NOMO-1 (cell line): ENCODE measurements at regions not wholly inside any gene's neighbourhood (a gene's known extent, or its start where the extent isn't known, plus 50 kb on each side); places are given as distances from the start of the nearest gene placed in this dataset.

ENCODE experiments used
- DNase-seq, 2 experiments: peaks; one replicate each; lab custom pipeline; 2025; ENCODE audit not compliant: unreplicated experiment in 2 of 2; lab: John Stamatoyannopoulos, UW

DNA sequence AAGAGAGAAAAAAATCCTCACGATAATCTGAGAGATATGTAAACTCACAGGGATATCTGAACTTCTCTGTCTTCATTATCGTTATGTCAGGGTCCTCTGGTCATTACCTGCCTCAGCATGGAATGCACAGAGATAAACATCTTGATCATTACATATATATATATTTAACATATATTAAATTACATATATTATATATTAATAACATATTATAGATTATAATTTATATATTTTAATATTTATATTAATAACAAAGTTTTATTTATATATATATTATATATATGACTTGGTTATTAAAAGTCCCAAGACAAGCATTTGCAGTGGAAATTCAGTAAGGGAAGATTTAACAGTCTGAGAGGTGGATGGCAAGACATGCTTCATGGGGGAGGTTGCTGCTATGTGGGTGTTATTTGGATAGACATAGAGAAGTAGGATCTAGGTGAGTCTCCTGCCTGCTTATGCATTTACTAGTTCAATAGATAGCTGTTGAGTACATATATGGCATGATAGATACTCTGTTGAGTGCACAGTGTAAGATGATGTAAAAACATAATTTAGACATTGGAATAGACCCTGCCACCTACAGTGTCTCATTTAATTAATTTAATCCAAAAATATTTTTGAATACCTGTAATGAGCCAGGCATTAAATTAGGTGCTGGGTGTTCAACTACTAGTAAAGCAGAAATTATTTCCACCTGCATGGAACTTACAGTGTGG lies 255.2 kb downstream of the RAD51AP2 start:
- no peak for DNase-seq

DNA sequence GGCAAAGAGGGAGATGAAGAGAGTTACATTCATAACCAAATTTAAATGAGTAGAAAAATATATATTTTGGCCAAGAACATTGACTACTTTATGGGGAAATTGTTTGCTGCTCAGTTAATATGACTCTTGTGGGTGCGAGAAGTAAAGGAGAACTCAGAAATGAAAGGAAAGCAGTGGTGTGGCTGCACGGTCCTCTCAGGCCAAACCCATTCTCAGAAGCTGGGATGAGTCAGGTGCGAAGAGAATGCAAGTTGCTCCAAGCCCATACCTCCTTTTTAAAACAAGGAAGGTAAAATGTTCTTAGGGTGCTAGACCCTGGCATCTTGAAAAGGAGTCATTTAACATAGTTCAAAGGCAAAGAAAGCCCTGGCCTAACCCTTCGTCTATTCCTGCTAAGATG lies 258.6 kb downstream of the RAD51AP2 start:
- DNase-seq = no peak

DNA sequence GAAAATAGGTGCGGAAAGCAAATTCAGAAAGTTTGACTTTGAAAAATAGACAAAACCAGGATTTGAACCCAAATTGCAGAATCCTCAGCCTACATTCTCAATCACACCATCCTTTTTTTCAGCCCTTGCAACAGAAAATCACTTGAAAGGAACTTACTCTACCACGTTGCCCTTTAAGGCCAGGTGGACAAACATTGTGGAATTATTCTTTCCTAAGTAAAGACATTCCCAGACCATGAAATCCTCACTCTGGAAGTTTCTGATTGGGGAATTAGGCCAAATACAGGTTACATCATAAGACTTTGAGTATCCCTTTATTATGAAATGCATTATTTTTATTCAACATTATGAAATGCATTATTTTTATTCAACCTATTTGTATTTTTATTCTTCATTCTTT lies 259.4 kb downstream of the RAD51AP2 start:
- DNase-seq = no peak

DNA sequence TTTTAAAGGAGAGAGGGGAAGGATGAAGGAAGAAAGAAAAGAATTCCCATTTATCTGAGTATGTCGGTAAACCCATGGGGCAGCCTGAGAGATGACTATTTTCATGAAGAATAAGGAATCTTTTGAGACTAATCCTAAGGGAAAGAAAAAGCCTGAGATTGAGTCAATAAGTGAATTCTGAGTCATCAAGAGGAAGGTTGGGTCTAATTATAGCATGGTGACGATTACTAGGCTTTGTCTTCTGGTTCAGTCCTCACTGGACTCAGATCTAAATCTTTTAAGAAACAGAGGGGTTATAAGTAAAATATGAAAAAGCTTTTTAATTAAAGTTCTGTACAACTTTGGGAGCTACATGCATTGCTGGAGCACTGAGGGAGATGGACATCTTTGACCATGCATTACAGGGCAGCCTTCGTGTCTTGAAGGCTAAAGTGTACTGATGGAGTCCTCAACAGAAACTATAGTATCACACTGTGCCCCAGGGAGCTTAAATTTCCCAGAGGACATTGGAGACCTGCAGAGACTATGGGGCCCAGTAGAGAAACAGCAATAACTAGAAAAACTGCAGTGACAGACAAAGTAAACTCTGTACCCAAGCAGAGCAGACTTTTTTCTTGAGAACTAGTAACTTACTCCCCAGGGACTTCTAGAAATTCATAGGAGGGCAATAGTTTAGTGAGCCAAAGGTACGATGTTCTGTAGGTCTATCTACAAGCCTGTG lies 260.9 kb downstream of the RAD51AP2 start:
- no peak for DNase-seq

DNA sequence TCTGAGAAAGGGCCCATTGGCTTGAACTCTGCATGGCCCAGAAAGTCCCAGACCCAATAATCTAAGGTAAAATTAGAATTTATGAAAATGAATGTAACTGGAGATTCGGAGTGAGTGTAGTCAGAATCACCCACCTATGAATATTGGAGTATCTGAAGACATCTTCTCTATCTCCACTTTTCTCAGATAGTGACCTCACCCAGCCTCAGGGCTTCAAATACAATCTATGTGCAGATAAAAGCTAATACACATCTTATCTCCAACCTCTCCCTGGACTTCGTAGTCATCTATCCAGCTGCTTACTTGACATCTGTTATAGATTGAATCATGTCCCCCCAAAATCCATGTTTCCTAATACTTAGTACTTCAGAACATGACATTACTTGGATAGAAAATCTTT lies 263.2 kb downstream of the RAD51AP2 start:
- DNase-seq = no peak

DNA sequence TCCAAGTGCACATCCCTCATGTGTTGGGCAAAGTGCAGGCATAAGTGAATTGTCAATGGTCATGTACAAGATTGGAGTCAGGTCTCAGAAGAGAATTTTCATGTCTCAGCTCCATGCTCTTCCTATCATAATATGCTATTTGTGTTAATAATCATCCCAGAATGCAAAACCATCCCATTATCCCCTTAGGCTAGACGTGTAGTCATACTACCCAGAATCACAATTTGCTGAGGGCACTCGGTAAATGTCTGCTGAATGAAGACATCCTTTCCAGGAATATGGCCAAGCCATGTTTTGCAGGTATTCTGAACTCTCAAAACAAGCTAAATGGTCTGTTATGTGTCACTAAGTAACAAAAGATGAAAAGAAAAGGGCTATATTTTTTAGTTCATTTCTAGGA lies 263.8 kb downstream of the RAD51AP2 start:
- DNase-seq = no peak

DNA sequence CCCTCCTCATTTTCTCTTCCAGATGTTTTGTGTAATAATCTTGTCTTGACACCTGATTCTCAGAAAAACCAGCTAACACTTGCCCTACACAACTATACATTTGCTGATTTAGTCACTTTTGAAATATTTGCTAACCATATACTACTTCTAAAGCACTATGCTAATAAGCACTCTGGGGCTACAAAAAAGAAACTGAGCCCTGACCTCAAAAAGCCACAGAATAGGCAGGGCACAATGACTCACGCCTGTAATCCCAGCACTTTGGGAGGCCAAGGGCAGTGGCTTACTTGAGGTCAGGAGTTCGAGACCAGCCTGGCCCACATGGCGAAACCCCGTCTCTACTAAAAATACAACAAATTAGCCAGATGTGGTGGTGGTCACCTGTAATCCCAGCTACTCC lies 266.0 kb downstream of the RAD51AP2 start:
- DNase-seq = no peak

DNA sequence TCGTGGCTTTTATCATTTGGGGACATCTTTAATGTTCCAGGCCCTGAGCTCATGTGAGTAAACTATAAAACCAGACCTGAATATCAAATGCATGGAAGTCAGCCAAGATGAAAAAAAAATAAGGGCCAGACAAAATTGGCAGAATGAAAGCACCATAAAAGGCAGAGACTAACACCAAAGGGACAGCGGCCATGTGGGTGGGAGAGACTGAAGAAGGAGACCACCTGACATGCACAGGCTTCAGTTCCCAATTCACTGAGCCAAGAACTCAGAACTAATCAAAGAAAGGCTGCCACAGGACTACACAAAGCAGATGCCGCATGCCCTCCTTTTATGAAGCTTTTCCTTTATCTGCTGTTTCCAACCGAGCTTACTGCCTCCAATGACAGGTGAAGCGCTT lies 267.1 kb downstream of the RAD51AP2 start:
- DNase-seq = no peak

DNA sequence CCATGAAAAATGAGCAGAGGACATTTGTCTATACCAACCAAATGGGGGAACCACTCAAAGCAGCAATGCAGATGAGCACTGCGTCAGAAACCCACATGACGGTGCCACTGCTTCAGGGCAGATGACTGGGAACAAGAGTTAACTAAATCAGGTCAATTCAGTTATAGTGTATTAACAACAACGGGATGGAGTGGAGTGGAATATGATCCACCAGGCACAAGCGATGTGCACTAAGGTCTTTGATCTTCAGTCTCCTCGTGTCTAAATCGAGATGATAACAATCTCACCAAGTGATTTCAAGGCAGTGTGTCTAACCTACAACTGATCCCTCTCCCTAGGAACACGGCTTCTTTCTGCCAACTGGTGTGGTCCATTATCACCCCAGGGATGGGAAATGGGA lies 269.0 kb downstream of the RAD51AP2 start:
- no peak for DNase-seq

DNA sequence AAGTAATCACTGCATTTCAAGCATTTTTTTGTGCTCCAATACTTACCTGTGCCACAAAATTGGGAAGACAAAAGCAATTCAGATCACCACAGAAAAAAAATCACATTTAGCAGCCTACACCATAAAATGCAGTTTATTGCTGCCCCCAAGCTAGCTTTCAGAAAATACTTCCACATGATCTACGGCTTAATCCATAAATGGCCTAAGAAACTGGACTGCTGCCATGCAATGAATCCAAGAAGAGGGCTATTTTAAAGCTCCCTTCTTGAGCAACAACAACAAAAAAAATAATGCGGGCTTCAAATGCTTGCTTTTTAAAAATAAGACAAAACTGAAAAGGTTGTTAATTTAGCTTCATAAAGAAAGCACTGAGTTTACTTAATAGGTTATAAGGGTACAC lies 272.3 kb downstream of the RAD51AP2 start:
- DNase-seq = no peak

DNA sequence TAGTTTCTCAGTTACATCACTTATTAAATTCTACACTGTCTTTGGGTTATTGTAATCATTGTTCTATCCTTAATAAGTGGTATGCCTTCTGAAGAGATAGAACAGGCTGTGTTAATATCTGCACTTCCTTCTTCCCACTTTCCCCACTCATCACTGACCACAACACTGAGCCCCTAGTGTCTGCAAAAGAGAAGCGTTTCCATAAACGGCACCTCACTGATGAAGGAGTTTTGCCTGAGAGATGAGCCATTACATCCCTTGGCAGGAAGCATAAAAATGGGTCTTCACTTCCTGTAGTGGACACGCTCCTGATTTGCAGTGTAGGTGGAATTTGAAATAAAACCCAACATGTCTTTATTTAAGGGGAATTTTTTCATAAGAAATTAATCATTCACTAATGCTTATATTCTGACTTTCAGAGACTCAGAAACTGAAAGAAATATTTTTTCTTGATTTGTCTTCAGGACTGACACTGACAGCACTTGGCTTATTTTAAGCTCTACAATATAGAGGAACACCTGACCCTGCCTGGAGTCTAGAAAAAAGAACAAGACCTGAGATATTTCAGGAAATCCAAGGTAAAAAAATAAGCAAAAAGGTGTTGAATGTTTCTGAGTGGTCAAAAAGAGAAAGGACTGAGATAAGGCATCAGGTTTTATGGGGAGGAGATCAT lies 275.3 kb downstream of the RAD51AP2 start:
- no peak for DNase-seq

DNA sequence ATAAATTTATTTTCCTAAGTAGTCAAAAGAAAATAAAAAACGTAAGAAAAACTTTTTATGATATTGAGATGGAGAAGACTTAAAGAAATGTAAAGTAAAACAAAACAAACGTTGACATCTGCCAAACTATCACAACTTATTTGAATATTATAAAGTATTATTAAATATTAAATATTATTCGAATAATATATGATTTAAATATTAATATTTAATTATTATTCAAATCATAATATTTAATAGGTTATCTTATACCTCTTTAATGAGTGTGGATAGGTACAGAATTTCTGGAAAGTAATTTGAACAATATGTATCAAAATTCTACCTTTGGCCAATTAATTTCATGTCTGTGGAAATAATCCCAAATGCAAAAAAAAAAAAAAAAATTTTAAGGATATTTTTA lies 278.7 kb downstream of the RAD51AP2 start:
- DNase-seq = no peak

DNA sequence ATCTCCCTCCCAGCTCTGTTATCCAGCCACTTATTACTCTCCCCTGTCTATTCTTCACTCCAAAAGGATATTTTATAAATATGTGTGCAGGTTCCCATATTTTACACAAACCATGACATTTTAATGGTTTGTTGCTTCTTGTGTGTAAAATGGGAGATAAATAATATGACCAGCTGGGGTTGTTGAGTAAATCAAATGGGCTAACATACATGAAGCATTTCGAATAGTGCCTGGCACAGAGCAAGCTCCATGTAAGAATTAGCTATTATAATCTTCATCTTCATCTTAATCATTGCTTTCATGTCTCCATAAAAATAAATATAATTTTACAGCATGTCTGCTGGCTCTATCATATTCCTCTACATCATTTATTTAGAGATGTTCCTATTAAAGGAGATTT lies 283.1 kb downstream of the RAD51AP2 start:
- no peak for DNase-seq

DNA sequence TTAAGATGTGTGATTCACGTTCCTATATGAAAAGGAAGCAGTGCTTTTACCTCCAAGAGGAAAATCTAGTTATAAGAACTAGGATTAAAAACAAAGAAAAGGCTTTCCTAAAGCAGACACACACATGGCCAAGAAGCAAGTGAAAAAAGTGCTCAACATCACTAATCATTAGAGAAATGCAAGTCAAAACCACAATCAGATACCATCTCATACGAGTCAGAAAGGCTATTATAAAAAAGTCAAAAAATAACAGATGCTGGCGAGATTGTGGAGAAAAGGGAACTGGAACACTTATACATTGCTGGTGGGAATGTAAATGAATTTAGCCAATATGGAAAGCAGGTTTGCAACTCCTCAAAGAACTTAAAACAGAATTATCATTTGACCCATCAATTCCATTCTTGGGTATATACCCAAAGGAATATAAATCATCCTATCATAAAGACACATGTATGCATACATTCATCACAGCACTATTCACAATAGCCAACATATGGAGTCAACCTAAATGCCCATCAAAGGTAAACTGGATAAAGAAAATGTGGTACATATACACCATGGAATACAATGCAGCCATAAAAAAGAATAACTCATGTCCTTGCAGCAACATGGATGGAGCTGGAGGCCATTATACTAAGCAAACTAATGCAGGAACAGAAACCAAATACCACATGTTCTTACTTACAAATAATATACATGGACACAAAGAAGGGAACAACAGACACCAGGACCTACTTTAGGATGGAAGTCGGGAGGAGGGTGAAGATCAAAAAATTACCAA lies 285.3 kb downstream of the RAD51AP2 start:
- no peak for DNase-seq

DNA sequence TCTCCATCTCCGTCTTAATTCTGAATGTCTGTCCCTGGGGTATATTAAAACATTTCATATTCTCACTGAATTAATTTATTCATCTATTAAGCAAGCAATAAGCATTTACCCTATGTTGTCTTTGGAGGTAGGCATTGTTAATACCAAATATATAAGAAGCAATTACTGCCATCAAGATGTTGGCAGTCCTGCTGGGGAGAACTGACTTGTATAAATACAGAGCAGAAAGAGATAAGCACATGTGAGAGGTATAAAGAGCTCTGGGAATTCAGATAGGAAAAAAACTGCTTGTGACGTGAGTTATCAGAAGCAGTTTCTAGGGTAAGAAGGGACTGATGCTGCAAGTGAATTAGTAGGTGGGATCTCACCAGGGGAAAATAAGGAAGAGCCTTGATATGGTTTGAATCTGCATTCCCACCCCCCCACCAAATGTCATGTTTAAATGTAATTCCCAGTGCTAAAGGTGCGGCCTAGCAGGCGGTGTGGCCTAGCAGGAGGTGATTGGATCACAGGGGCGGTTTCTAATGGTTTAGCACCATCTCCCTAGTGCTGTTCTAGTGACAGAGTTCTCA lies 286.8 kb downstream of the RAD51AP2 start:
- no peak for DNase-seq

DNA sequence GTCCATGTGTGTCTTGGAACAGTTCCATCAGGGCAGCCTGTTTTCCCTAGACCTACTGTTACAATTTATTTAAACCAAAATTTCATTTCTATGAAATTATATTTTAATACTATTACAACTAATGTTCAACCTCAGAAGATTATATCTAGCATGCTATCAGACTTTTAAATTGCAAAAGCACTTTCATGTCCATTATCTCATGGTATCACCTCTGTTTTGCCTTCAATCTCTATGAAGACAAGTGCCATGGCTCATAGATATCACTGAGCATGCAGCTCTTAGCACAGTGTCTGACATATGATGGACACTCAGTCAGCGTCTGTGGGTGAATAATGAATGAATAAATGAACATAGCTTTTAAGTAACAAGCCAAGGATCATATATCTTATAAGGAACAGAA lies 288.8 kb downstream of the RAD51AP2 start:
- no peak for DNase-seq

DNA sequence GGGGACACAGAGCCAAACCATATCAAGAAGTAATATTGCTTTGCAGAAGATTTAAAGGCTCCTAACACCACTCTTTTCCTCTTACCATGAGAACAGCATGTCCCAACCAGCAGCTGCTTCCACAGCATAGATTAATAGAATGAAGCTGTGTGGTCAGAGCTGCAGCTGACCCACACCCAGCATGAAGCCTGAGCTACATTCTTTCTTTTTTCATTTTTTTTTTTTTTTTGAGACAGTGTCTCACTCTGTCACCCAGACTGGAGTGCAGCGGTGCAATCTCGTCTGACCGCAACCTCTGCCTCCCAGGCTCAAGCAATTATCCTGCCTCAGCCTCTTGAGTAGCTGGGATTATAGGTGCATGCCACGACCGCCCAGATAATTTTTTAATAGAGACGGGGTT lies 289.8 kb downstream of the RAD51AP2 start:
- no peak for DNase-seq

DNA sequence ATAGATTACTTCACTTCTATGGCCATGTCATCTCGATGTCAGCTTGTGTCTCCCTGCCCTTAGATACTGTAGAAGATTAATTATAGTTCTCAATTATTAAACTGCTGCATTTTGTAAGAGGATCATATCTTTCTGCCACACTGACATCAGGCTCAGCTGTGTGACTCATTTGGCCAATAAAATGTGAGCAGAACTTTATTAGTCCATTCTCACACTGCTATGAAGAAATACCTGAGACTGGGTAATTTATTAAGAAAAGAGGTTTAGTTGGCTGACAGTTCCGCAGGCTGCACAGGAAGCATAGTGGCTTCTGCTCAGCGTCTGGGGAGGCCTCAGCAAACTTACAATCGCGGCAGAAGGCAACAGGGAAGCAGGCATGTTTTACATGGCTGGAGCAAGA lies 290.4 kb downstream of the RAD51AP2 start:
- DNase-seq = no peak

DNA sequence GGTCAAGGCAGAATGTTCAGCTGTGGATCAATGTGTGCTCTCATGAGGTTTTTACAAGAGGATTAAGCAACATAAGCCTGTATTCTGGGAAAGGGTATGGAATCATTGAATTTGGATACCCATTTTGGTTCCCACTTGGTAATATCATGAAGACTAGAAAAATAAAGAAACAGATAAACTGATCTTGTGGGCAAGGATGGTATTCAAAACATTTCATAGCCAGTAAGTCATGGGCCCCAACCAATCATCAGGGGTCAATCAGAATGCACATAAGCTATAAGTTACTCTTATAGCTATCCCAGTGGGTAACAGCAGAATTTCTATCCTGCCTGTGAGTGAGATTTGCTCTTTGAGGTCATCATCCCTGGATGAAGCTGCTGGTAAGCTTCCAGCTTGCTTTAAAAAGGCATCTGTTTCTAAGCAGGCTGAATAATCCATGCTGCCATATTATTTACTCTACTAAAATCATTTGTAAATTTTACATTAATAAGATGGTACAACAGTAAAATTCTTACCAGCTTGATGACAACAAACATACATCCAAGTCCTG lies 291.2 kb downstream of the RAD51AP2 start:
- no peak for DNase-seq

DNA sequence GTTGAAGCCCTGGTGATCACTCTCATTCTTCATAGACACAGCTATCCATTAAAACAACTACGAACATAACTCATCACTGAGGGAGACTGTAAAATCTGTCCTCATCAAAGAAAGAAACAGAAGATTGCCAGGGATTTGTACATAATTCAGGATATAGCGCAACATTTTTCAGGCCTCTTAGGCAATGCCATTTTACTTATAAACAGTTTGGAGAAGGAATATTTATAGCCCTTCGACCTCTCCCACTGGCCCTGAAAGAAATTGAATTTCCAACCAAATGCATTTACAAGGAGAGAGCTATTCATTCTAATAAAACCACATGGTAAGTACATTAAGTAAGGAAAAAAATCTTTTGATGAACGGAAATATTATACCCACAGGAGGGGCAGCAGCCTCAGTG lies 295.0 kb downstream of the RAD51AP2 start:
- DNase-seq = no peak

DNA sequence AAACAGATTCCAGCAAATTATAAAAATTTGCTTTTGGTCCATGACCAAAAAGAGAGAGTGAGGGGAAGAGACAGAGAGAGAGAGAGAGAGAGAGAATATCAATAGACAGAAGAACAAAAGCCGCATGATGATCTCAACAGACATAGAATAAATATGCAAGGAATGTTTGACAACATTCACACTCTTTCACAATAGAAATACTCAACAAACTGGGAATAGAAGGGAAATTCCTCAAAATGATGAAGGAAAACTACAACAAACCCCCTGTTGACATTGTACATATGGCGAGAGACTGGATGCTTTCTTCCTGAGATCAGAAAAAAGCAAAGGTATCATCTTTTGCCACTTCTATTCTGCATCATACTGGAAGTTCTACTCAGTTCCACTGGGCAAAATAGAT lies 309.7 kb downstream of the RAD51AP2 start:
- no peak for DNase-seq
